Epithelial cell of proximal tubule (primary cell): ENCODE measurements at regions not wholly inside any gene's neighbourhood (a gene's known extent, or its start where the extent isn't known, plus 50 kb on each side); places are given as distances from the start of the nearest gene placed in this dataset.
"Not testable (repeated sequence)": the region's sequence is repeated elsewhere in the genome, so short reads cannot be mapped to it uniquely, and the experiment has no call there.

Source experiments
- DNase-seq: peaks from one replicate; pipeline ENCODE4 v3.0.0-alpha.2; 2011; ENCODE audit warnings: low read depth
- H3K4me3 ChIP-seq: 2 replicates; pipeline ENCODE4 v1.5.1; 2011; ENCODE audit warnings: low read depth, mild to moderate bottlenecking, low read length
- CTCF ChIP-seq: conservative IDR thresholded peaks from 2 replicates; pipeline ENCODE4 v1.5.1; 2012; ENCODE audit warnings: low read depth, mild to moderate bottlenecking, low read length

- no peak for TF ChIP-seq CTCF
- no peak overlapping the region for H3K4me3 ChIP-seq
- DNase-seq, result peak; percentile 49
These were observed 349.0 kb upstream of the TARS1 start for GRCh38 chr5:33091571-33092363.

GRCh38 chr5:33092719-33093118 is 348.0 kb upstream of the TARS1 start:
- no peak for TF ChIP-seq CTCF
- no peak overlapping the region for H3K4me3 ChIP-seq
- no peak for DNase-seq

- no peak for TF ChIP-seq CTCF
- DNase-seq, result no peak
- no peak overlapping the region for H3K4me3 ChIP-seq
These were observed 338.2 kb upstream of the TARS1 start for GRCh38 chr5:33102551-33102950.

- no peak for TF ChIP-seq CTCF
- no peak overlapping the region for H3K4me3 ChIP-seq
- DNase-seq, result no peak
These were observed 335.2 kb upstream of the TARS1 start for GRCh38 chr5:33105521-33105941.

- not testable (repeated sequence) for H3K4me3 ChIP-seq, DNase-seq
These were observed 330.3 kb upstream of the TARS1 start for GRCh38 chr5:33110496-33110895.

GRCh38 chr5:33114361-33114760 is 326.4 kb upstream of the TARS1 start:
- DNase-seq, result no peak
- H3K4me3 ChIP-seq, result no peak overlapping the region
- TF ChIP-seq CTCF, result no peak

GRCh38 chr5:33115467-33115866 is 325.3 kb upstream of the TARS1 start:
- TF ChIP-seq CTCF, result no peak
- DNase-seq, result no peak
- no peak overlapping the region for H3K4me3 ChIP-seq
